Osteocyte (in vitro differentiated cells): ENCODE measurements at regions not wholly inside any gene's neighbourhood (a gene's known extent, or its start where the extent isn't known, plus 50 kb on each side); places are given as distances from the start of the nearest gene placed in this dataset.

ENCODE experiments used
- DNase-seq: peaks from one replicate; pipeline ENCODE4 v3.0.0; 2021; ENCODE audit warnings: mixed read lengths; ENCODE audit not compliant: unreplicated experiment; ENCODE audit errors: extremely low spot score
- H3K27ac Mint-ChIP-seq: one replicate; pipeline ENCODE4 v1.8.0; 2021; ENCODE audit warnings: mild to moderate bottlenecking, mixed read lengths; ENCODE audit not compliant: unreplicated experiment
- H3K27me3 Mint-ChIP-seq: one replicate; pipeline ENCODE4 v1.8.0; 2021; ENCODE audit warnings: mixed read lengths; ENCODE audit not compliant: unreplicated experiment
- H3K36me3 Mint-ChIP-seq: one replicate; pipeline ENCODE4 v1.8.0; 2021; ENCODE audit warnings: mixed read lengths; ENCODE audit not compliant: unreplicated experiment
- H3K4me1 Mint-ChIP-seq: one replicate; pipeline ENCODE4 v1.8.0; 2021; ENCODE audit warnings: mixed read lengths; ENCODE audit not compliant: unreplicated experiment
- H3K4me3 Mint-ChIP-seq: one replicate; pipeline ENCODE4 v1.8.0; 2021; ENCODE audit warnings: mild to moderate bottlenecking, moderate library complexity, mixed read lengths; ENCODE audit not compliant: unreplicated experiment
- H3K9me3 Mint-ChIP-seq: one replicate; pipeline ENCODE4 v1.8.0; 2021; ENCODE audit warnings: mixed read lengths; ENCODE audit not compliant: unreplicated experiment
- CTCF ChIP-seq: fragments of 200-600 bp; sonication (generic); IDR thresholded peaks from 2 replicates; pipeline ENCODE4 v1.5.0; 2021; ENCODE audit warnings: antibody characterized with exemption, mild to moderate bottlenecking, moderate library complexity

- H3K4me1 Mint-ChIP-seq, result peaks cover 13% of the 10 kb centered on the region
- H3K27ac Mint-ChIP-seq, result no peak overlapping the region
- H3K27me3 Mint-ChIP-seq, result no peaks in the 10 kb centered on the region
- H3K36me3 Mint-ChIP-seq, result no peaks in the 10 kb centered on the region
- TF ChIP-seq CTCF, result no peak
- H3K4me3 Mint-ChIP-seq, result no peak overlapping the region
- DNase-seq, result no peak
- no peaks in the 10 kb centered on the region for H3K9me3 Mint-ChIP-seq
Observed at GRCh38 chr7:85775431-85775830, 588.6 kb upstream of the SEMA3D start.

- Mint-ChIP-seq H3K27me3 (no peaks in the 10 kb centered on the region), H3K4me1 (peaks cover 13% of the 10 kb centered on the region), H3K9me3 (no peaks in the 10 kb centered on the region), H3K27ac (no peak overlapping the region), H3K36me3 (no peaks in the 10 kb centered on the region), H3K4me3 (no peak overlapping the region)
- no peak for DNase-seq
- TF ChIP-seq CTCF, result no peak
Observed at GRCh38 chr7:85774986-85775385, 588.1 kb upstream of the SEMA3D start.

- no peaks in the 10 kb centered on the region for H3K27me3 Mint-ChIP-seq
- H3K27ac Mint-ChIP-seq, result peak overlapping the region; percentile 32
- peaks cover 13% of the 10 kb centered on the region for H3K4me1 Mint-ChIP-seq
- H3K9me3 Mint-ChIP-seq, result no peaks in the 10 kb centered on the region
- no peak for TF ChIP-seq CTCF
- H3K36me3 Mint-ChIP-seq, result no peaks in the 10 kb centered on the region
- no peak overlapping the region for H3K4me3 Mint-ChIP-seq
- DNase-seq, result no peak
Observed at GRCh38 chr7:85773116-85773728, 586.4 kb upstream of the SEMA3D start.

- Mint-ChIP-seq H3K4me1 (peaks cover 13% of the 10 kb centered on the region), H3K4me3 (no peak overlapping the region), H3K9me3 (peaks cover 3% of the 10 kb centered on the region), H3K27me3 (no peaks in the 10 kb centered on the region), H3K36me3 (no peaks in the 10 kb centered on the region), H3K27ac (no peak overlapping the region)
- DNase-seq, result no peak
- no peak for TF ChIP-seq CTCF
Observed at GRCh38 chr7:85771516-85771915, 584.7 kb upstream of the SEMA3D start.

- no peak for DNase-seq
- Mint-ChIP-seq H3K27me3 (no peaks in the 10 kb centered on the region), H3K36me3 (no peaks in the 10 kb centered on the region), H3K4me3 (no peak overlapping the region), H3K4me1 (peaks cover 13% of the 10 kb centered on the region), H3K27ac (no peak overlapping the region), H3K9me3 (peaks cover 8% of the 10 kb centered on the region)
- no peak for TF ChIP-seq CTCF
Observed at GRCh38 chr7:85770332-85770731, 583.5 kb upstream of the SEMA3D start.
